ENCODE measurements at regions not wholly inside any gene's neighbourhood (a gene's known extent, or its start where the extent isn't known, plus 50 kb on each side); places are given as distances from the start of the nearest gene placed in this dataset.

- TF ChIP-seq, protein P1, sequence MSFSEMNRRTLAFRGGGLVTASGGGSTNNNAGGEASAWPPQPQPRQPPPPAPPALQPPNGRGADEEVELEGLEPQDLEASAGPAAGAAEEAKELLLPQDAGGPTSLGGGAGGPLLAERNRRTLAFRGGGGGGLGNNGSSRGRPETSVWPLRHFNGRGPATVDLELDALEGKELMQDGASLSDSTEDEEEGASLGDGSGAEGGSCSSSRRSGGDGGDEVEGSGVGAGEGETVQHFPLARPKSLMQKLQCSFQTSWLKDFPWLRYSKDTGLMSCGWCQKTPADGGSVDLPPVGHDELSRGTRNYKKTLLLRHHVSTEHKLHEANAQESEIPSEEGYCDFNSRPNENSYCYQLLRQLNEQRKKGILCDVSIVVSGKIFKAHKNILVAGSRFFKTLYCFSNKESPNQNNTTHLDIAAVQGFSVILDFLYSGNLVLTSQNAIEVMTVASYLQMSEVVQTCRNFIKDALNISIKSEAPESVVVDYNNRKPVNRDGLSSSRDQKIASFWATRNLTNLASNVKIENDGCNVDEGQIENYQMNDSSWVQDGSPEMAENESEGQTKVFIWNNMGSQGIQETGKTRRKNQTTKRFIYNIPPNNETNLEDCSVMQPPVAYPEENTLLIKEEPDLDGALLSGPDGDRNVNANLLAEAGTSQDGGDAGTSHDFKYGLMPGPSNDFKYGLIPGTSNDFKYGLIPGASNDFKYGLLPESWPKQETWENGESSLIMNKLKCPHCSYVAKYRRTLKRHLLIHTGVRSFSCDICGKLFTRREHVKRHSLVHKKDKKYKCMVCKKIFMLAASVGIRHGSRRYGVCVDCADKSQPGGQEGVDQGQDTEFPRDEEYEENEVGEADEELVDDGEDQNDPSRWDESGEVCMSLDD (CRISPR knock-in tag; IDR thresholded peaks at IDR 0.05; ENCODE audit: borderline replicate concordance): no peak
- TF ChIP-seq ZNF331 (CRISPR knock-in tag; IDR thresholded peaks at IDR 0.05) (peak; percentile 41; the same call in 1 of the 2 replicates), MXD4 (CRISPR knock-in tag; IDR thresholded peaks at IDR 0.05) (0 out of 2 replicates have a peak, but pooled peaks have one; percentile 34), MAF1 (CRISPR knock-in tag; IDR thresholded peaks at IDR 0.05; ENCODE audit: borderline replicate concordance) (no peak), GATA4 (IDR thresholded peaks at IDR 0.05; ENCODE audit: borderline replicate concordance, low read depth) (no peak), BCL3 (CRISPR knock-in tag; IDR thresholded peaks at IDR 0.05) (no peak), RBFOX2 (IDR thresholded peaks at IDR 0.05; ENCODE audit: low read depth, low read length) (no peak), SMAD1 (CRISPR knock-in tag; IDR thresholded peaks at IDR 0.05; ENCODE audit: borderline replicate concordance, low read depth) (no peak), ZNF574 (CRISPR knock-in tag; IDR thresholded peaks at IDR 0.05) (no peak), ZNF503 (CRISPR knock-in tag; IDR thresholded peaks at IDR 0.05) (no peak), BRD4 (CRISPR knock-in tag; IDR thresholded peaks at IDR 0.05) (no peak), ZC3H4 (CRISPR knock-in tag; IDR thresholded peaks at IDR 0.05; ENCODE audit: borderline replicate concordance) (no peak), ZNF75D (CRISPR knock-in tag; IDR thresholded peaks at IDR 0.05; ENCODE audit: borderline replicate concordance) (no peak), CTCF (CRISPR knock-in tag; IDR thresholded peaks at IDR 0.05) (peak; percentile 87)
- TF ChIP-seq, protein P2, sequence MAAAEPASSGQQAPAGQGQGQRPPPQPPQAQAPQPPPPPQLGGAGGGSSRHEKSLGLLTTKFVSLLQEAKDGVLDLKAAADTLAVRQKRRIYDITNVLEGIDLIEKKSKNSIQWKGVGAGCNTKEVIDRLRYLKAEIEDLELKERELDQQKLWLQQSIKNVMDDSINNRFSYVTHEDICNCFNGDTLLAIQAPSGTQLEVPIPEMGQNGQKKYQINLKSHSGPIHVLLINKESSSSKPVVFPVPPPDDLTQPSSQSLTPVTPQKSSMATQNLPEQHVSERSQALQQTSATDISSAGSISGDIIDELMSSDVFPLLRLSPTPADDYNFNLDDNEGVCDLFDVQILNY (CRISPR knock-in tag; conservative IDR thresholded peaks at IDR 0.05): no peak
- TF ChIP-seq, protein P3, sequence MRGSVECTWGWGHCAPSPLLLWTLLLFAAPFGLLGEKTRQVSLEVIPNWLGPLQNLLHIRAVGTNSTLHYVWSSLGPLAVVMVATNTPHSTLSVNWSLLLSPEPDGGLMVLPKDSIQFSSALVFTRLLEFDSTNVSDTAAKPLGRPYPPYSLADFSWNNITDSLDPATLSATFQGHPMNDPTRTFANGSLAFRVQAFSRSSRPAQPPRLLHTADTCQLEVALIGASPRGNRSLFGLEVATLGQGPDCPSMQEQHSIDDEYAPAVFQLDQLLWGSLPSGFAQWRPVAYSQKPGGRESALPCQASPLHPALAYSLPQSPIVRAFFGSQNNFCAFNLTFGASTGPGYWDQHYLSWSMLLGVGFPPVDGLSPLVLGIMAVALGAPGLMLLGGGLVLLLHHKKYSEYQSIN (CRISPR knock-in tag; IDR thresholded peaks at IDR 0.05; ENCODE audit: borderline replicate concordance): no peak
These were observed 350.8 kb upstream of the STXBP6 start (continued) for GRCh38 chr14:25400607-25401206.

Data from HepG2 (cell line).